Spleen (tissue), 7 donors: ENCODE measurements at regions not wholly inside any gene's neighbourhood (a gene's known extent, or its start where the extent isn't known, plus 50 kb on each side); places are given as distances from the start of the nearest gene placed in this dataset.

ENCODE experiments used
- CTCF ChIP-seq, 11 experiments: fragments of 200-600 bp in 7 of 11; fragments of 450-650 bp in 4 of 11; sonication (generic) in 4 of 11; IDR thresholded peaks in 8 of 11; conservative IDR thresholded peaks in 3 of 11; 1 replicate in 7 of 11; 2 replicates in 4 of 11; pipeline versions ENCODE4 v1.4.0 to v1.8.0; 2016 to 2021; ENCODE audit warnings: antibody characterized with exemption in 11 of 11, inconsistent platforms in 4 of 11, mild to moderate bottlenecking in 1 of 11
- POLR2A ChIP-seq, 3 donors: fragments of 450-650 bp; IDR thresholded peaks; one replicate each; pipeline ENCODE4 v1.5.1; 2017; ENCODE audit warnings: antibody characterized with exemption in 3 of 3, mild to moderate bottlenecking in 1 of 3
- POLR2AphosphoS5 ChIP-seq, 3 donors: sonication (generic); formaldehyde crosslinking; IDR thresholded peaks; one replicate each; pipeline ENCODE4 v1.5.1; 2017; ENCODE audit warnings: antibody characterized with exemption in 3 of 3
- donor health status: DM: no; HTN: no; CAD: no; lungs with moderate emphysema.
- donor health status: DM: no; HTN: no; CAD: no.
- donor health status: DM: no; HTN: no; CAD: no.

- TF ChIP-seq POLR2A (IDR thresholded peaks at IDR 0.05) = no peak
- TF ChIP-seq CTCF (IDR thresholded peaks at IDR 0.05 in 8 of 11, conservative IDR thresholded peaks at IDR 0.05 in 3 of 11) = no peak
- TF ChIP-seq POLR2AphosphoS5 (IDR thresholded peaks at IDR 0.05) = no peak
Observed at GRCh38 chr11:114972105-114972504, 293.8 kb downstream of the NXPE2 start.
